Osteoblast (primary cell): ENCODE measurements at regions not wholly inside any gene's neighbourhood (a gene's known extent, or its start where the extent isn't known, plus 50 kb on each side); places are given as distances from the start of the nearest gene placed in this dataset.
A peak's percentile ranks its signal among the peaks of the same experiment; 100 is the strongest.

Experiments
- DNase-seq: peaks from one replicate; pipeline ENCODE4 v3.0.0; 2011; ENCODE audit warnings: low spot score, mixed read lengths; ENCODE audit not compliant: insufficient read length; ENCODE audit errors: missing footprints
- H2AFZ ChIP-seq: 2 replicates; pipeline ENCODE4 v1.6.0; 2011; ENCODE audit warnings: mild to moderate bottlenecking, low read length
- H3K27ac ChIP-seq: 2 replicates; pipeline ENCODE4 v1.5.1; 2011; ENCODE audit warnings: mild to moderate bottlenecking, low read depth, low read length, moderate library complexity
- H3K27me3 ChIP-seq: 2 replicates; pipeline ENCODE4 v1.6.0; 2012; ENCODE audit warnings: mild to moderate bottlenecking, control low read depth, inconsistent platforms, low read length, moderate library complexity; ENCODE audit not compliant: insufficient read depth
- H3K36me3 ChIP-seq: 2 replicates; pipeline ENCODE4 v1.5.1; 2011; ENCODE audit warnings: mild to moderate bottlenecking, low read length, control low read depth, moderate library complexity; ENCODE audit not compliant: insufficient read depth
- H3K4me1 ChIP-seq: 2 replicates; pipeline ENCODE4 v1.5.1; 2011; ENCODE audit warnings: mild to moderate bottlenecking, low read length, control low read depth, moderate library complexity; ENCODE audit not compliant: insufficient read depth
- H3K4me2 ChIP-seq: 2 replicates; pipeline ENCODE4 v1.6.0; 2011; ENCODE audit warnings: mild to moderate bottlenecking, low read length; ENCODE audit not compliant: insufficient read depth
- H3K4me3 ChIP-seq: fragments of 200-600 bp; sonication (generic); 3 replicates; pipeline ENCODE4 v1.5.1; 2012; ENCODE audit warnings: mild to moderate bottlenecking, low read length, inconsistent platforms; ENCODE audit not compliant: insufficient read depth
- H3K79me2 ChIP-seq: 2 replicates; pipeline ENCODE4 v1.6.0; 2012; ENCODE audit warnings: mild to moderate bottlenecking, low read length, control low read depth, inconsistent platforms; ENCODE audit not compliant: insufficient read depth
- H3K9me3 ChIP-seq: 2 replicates; pipeline ENCODE4 v1.5.1; 2011; ENCODE audit warnings: low read depth, low read length, control low read depth
- H4K20me1 ChIP-seq: 2 replicates; pipeline ENCODE4 v1.6.0; 2012; ENCODE audit warnings: mild to moderate bottlenecking, low read length, control low read depth; ENCODE audit not compliant: insufficient read depth
- CTCF ChIP-seq: IDR thresholded peaks from 2 replicates; pipeline ENCODE4 v1.5.1; 2011; ENCODE audit warnings: mild to moderate bottlenecking, low read depth, low read length, moderate library complexity; ENCODE audit errors: extremely low read depth

- no peak for DNase-seq
- TF ChIP-seq CTCF: no peak
- Histone ChIP-seq H3K27me3 (no peaks in the 10 kb centered on the region), H3K4me3 (no peak overlapping the region), H3K4me2 (peak overlapping the region; percentile 45), H3K4me1 (peaks cover 5% of the 10 kb centered on the region), H3K27ac (no peak overlapping the region), H3K79me2 (no peaks in the 10 kb centered on the region), H3K36me3 (no peaks in the 10 kb centered on the region), H2AFZ (peak overlapping the region; percentile 70), H3K9me3 (no peaks in the 10 kb centered on the region), H4K20me1 (no peaks in the 10 kb centered on the region)
Observed at GRCh38 chr7:25832456-25832855, 319.5 kb upstream of the NFE2L3 start.

- no peaks in the 10 kb centered on the region for H3K36me3 ChIP-seq
- TF ChIP-seq CTCF: no peak
- H3K4me2 ChIP-seq: no peak overlapping the region
- no peaks in the 10 kb centered on the region for H3K27me3 ChIP-seq
- no peak for DNase-seq
- H3K27ac ChIP-seq: no peak overlapping the region
- H4K20me1 ChIP-seq: no peaks in the 10 kb centered on the region
- H3K4me1 ChIP-seq: peaks cover 5% of the 10 kb centered on the region
- H2AFZ ChIP-seq: no peak overlapping the region
- H3K9me3 ChIP-seq: no peaks in the 10 kb centered on the region
- no peaks in the 10 kb centered on the region for H3K79me2 ChIP-seq
- H3K4me3 ChIP-seq: no peak overlapping the region
Observed at GRCh38 chr7:25832929-25833328, 319.1 kb upstream of the NFE2L3 start.

- H3K4me1 ChIP-seq: peaks cover 5% of the 10 kb centered on the region
- no peak overlapping the region for H3K27ac ChIP-seq
- no peaks in the 10 kb centered on the region for H3K27me3 ChIP-seq
- H3K36me3 ChIP-seq: no peaks in the 10 kb centered on the region
- H2AFZ ChIP-seq: no peak overlapping the region
- TF ChIP-seq CTCF: no peak
- no peaks in the 10 kb centered on the region for H3K9me3 ChIP-seq
- H3K79me2 ChIP-seq: no peaks in the 10 kb centered on the region
- H3K4me3 ChIP-seq: no peak overlapping the region
- DNase-seq: no peak
- H4K20me1 ChIP-seq: no peaks in the 10 kb centered on the region
- no peak overlapping the region for H3K4me2 ChIP-seq
Observed at GRCh38 chr7:25834050-25834449, 317.9 kb upstream of the NFE2L3 start.

GRCh38 chr7:25835197-25835596 is 316.8 kb upstream of the NFE2L3 start:
- no peak for TF ChIP-seq CTCF
- Histone ChIP-seq H3K4me3 (no peak overlapping the region), H3K4me1 (peaks cover 5% of the 10 kb centered on the region), H4K20me1 (no peaks in the 10 kb centered on the region), H3K27me3 (no peaks in the 10 kb centered on the region), H2AFZ (no peak overlapping the region), H3K79me2 (no peaks in the 10 kb centered on the region), H3K27ac (no peak overlapping the region), H3K36me3 (no peaks in the 10 kb centered on the region), H3K4me2 (no peak overlapping the region), H3K9me3 (no peaks in the 10 kb centered on the region)
- DNase-seq: no peak
